Hepatocyte (in vitro differentiated cells): ENCODE measurements at regions not wholly inside any gene's neighbourhood (a gene's known extent, or its start where the extent isn't known, plus 50 kb on each side); places are given as distances from the start of the nearest gene placed in this dataset.

ENCODE experiments used
- DNase-seq: peaks from one replicate; pipeline ENCODE4 v3.0.0-alpha.2; 2016; ENCODE audit warnings: low spot score
- H2AFZ ChIP-seq: fragments of 200-600 bp; sonication (generic); 2 replicates; pipeline ENCODE4 v1.6.0; 2016; ENCODE audit warnings: antibody characterized with exemption, mild to moderate bottlenecking
- H3K27ac ChIP-seq: fragments of 200-600 bp; sonication (generic); 2 replicates; pipeline ENCODE4 v1.5.1; 2016; ENCODE audit warnings: mild to moderate bottlenecking
- H3K27me3 ChIP-seq: fragments of 200-600 bp; sonication (generic); 2 replicates; pipeline ENCODE4 v1.6.1; 2016
- H3K36me3 ChIP-seq: fragments of 200-600 bp; sonication (generic); replicated peaks from 2 replicates; pipeline ENCODE4 v1.5.1; 2016; ENCODE audit warnings: low read depth; ENCODE audit not compliant: insufficient read depth
- H3K4me1 ChIP-seq: fragments of 200-600 bp; sonication (generic); 2 replicates; pipeline ENCODE4 v1.5.1; 2016; ENCODE audit warnings: mild to moderate bottlenecking, moderate library complexity; ENCODE audit not compliant: insufficient read depth
- H3K4me2 ChIP-seq: fragments of 200-600 bp; sonication (generic); 2 replicates; pipeline ENCODE4 v1.6.0; 2016
- H3K4me3 ChIP-seq: fragments of 200-600 bp; sonication (generic); 2 replicates; pipeline ENCODE4 v1.5.1; 2016; ENCODE audit warnings: mild to moderate bottlenecking
- H3K79me2 ChIP-seq: fragments of 200-600 bp; sonication (generic); 2 replicates; pipeline ENCODE4 v1.6.0; 2017; ENCODE audit warnings: mild to moderate bottlenecking
- H3K9me2 ChIP-seq: fragments of 200-600 bp; sonication (generic); replicated peaks from 2 replicates; pipeline ENCODE4 v1.6.0; 2017; ENCODE audit warnings: mild to moderate bottlenecking; ENCODE audit not compliant: insufficient read depth
- H3K9me3 ChIP-seq: fragments of 200-600 bp; sonication (generic); 2 replicates; pipeline ENCODE4 v1.5.1; 2016; ENCODE audit warnings: low read depth, mild to moderate bottlenecking
- H4K20me1 ChIP-seq: fragments of 200-600 bp; sonication (generic); 2 replicates; pipeline ENCODE4 v1.6.0; 2016; ENCODE audit warnings: mild to moderate bottlenecking; ENCODE audit not compliant: insufficient read depth, poor library complexity, severe bottlenecking
- EZH2 ChIP-seq: fragments of 200-600 bp; sonication (generic); IDR thresholded peaks from 2 replicates; pipeline ENCODE4 v1.6.1; 2016; ENCODE audit warnings: antibody characterized with exemption, mild to moderate bottlenecking, borderline replicate concordance
- EZH2phosphoT487 ChIP-seq: fragments of 200-600 bp; sonication (generic); IDR thresholded peaks from one replicate; pipeline ENCODE4 v1.6.1; 2018; ENCODE audit warnings: antibody characterized with exemption, mild to moderate bottlenecking, low read depth, moderate library complexity; ENCODE audit not compliant: unreplicated experiment, severe bottlenecking
- WGBS: methylation state at CpG from one replicate; pipeline ENCODE4 v1.1.6; 2016; ENCODE audit warnings: low lambda C conversion rate; ENCODE audit errors: missing lambda C conversion rate; 5-methylcytosine and 5-hydroxymethylcytosine counted together
- TF ChIP-seq, protein P1 (sequence below): fragments of 200-600 bp; sonication (generic); IDR thresholded peaks from 2 replicates; pipeline ENCODE4 v1.5.1; 2016; ENCODE audit warnings: antibody characterized with exemption, mild to moderate bottlenecking; ENCODE audit not compliant: poor library complexity

DNA sequence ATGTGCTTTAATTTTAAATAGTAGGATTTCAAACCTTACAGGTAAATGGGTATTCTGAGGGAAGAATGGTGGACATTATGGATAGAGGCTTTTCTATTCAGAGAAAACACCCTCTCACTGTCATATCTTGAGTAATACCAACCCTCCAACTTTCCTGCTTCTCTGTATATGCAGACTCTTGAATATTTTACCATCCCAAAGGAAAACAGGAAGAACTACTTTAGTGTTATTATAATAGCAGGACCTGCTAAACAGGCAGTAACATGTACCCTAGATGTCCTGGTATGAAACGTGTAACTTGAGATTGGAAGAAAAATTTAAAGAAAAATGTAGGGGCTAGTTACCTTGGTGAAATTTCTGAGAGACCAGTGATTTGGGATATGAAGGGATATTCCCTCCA is 82.9 kb upstream of the TRHDE start:
- Histone ChIP-seq H3K27ac (no peak overlapping the region), H3K36me3 (no peaks in the 10 kb centered on the region), H3K79me2 (no peaks in the 10 kb centered on the region), H3K4me1 (no peaks in the 10 kb centered on the region), H4K20me1 (no peaks in the 10 kb centered on the region), H3K4me2 (no peak overlapping the region), H3K27me3 (no peaks in the 10 kb centered on the region), H3K9me2 (no peaks in the 10 kb centered on the region), H3K4me3 (no peak overlapping the region), H3K9me3 (no peaks in the 10 kb centered on the region), H2AFZ (no peak overlapping the region)
- TF ChIP-seq, protein P1, sequence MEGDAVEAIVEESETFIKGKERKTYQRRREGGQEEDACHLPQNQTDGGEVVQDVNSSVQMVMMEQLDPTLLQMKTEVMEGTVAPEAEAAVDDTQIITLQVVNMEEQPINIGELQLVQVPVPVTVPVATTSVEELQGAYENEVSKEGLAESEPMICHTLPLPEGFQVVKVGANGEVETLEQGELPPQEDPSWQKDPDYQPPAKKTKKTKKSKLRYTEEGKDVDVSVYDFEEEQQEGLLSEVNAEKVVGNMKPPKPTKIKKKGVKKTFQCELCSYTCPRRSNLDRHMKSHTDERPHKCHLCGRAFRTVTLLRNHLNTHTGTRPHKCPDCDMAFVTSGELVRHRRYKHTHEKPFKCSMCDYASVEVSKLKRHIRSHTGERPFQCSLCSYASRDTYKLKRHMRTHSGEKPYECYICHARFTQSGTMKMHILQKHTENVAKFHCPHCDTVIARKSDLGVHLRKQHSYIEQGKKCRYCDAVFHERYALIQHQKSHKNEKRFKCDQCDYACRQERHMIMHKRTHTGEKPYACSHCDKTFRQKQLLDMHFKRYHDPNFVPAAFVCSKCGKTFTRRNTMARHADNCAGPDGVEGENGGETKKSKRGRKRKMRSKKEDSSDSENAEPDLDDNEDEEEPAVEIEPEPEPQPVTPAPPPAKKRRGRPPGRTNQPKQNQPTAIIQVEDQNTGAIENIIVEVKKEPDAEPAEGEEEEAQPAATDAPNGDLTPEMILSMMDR = no peak
- TF ChIP-seq EZH2phosphoT487 (no peak), EZH2 (no peak)
- DNase-seq = no peak
- 55% methylated on average over 1 of the region's 1 CpG for WGBS

DNA sequence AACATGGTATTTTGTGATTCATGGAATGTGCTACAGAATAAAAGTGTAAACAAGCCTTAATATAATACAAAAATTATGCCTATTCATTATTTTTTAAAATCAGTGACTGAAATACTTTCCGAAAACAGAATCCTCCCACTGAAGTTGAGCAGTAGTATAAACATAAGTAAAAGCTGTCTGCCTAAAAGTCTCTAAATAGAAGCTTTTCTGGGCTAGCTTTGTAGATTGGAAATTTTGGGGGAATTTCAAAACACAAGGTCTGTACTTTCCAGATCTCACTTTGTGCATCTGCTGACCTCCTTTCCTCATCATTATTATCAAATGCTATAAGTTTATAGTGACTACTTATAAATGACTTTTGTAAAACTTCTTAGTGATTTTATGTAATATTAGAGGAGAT is 80.4 kb upstream of the TRHDE start:
- H3K9me3 ChIP-seq = no peaks in the 10 kb centered on the region
- no peaks in the 10 kb centered on the region for H3K9me2 ChIP-seq
- no peaks in the 10 kb centered on the region for H4K20me1 ChIP-seq
- no peak for DNase-seq
- H3K27ac ChIP-seq = no peak overlapping the region
- no peak overlapping the region for H3K4me3 ChIP-seq
- no peaks in the 10 kb centered on the region for H3K36me3 ChIP-seq
- H2AFZ ChIP-seq = no peak overlapping the region
- no peak overlapping the region for H3K4me2 ChIP-seq
- WGBS = 70% methylated on average over 1 of the region's 1 CpG
- H3K79me2 ChIP-seq = no peaks in the 10 kb centered on the region
- TF ChIP-seq, protein P1 = no peak
- no peak for TF ChIP-seq EZH2phosphoT487
- no peaks in the 10 kb centered on the region for H3K4me1 ChIP-seq
- H3K27me3 ChIP-seq = no peaks in the 10 kb centered on the region

DNA sequence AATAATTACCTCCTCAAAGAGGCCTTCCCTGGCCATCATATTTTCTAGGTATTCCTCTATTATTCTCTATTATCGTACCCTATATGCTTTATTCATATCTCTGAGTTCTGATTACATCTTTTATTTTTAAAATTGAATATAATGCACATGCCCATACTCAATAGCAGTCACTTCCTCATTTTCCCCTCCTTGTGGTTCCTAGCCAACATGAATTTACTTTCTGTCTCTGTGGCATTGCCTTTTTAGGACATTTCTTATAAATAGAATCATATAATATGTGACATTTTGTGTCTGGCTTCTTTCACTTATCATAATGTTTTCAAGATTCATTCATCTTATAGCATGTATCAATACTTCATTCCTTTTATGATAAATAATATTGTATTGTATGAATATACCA is 74.4 kb upstream of the TRHDE start:
- Histone ChIP-seq H3K27me3 (no peaks in the 10 kb centered on the region), H2AFZ (no peak overlapping the region), H3K4me1 (no peaks in the 10 kb centered on the region), H3K9me2 (no peaks in the 10 kb centered on the region), H3K4me3 (no peak overlapping the region), H3K27ac (no peak overlapping the region), H3K4me2 (no peak overlapping the region), H4K20me1 (no peaks in the 10 kb centered on the region), H3K9me3 (no peaks in the 10 kb centered on the region), H3K79me2 (no peaks in the 10 kb centered on the region), H3K36me3 (no peaks in the 10 kb centered on the region)
- TF ChIP-seq, protein P1 = no peak
- TF ChIP-seq EZH2phosphoT487 (no peak), EZH2 (no peak)
- DNase-seq = no peak
- WGBS = 86% methylated on average over 1 of the region's 1 CpG

DNA sequence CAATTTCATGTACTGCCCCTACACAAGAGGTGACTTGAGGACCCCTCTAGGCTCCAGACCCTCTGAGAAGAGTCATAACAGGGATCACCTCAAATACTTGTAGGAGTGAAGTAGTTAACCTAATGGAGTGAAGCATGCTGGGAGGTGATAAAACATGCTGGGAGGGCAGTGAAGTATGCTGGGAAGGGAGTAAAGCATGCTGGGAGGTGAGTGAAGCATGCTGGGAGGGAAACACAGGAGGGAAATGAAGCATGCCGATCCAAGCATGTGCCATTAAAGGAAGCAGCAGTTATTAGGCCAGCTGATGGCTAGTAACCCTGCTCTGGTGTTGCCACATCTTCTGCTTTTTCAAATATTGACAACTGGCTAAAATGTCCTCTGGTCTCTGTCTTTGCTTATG is 70.7 kb upstream of the TRHDE start:
- H3K9me2 ChIP-seq = no peaks in the 10 kb centered on the region
- H4K20me1 ChIP-seq = no peaks in the 10 kb centered on the region
- no peak overlapping the region for H2AFZ ChIP-seq
- H3K27ac ChIP-seq = no peak overlapping the region
- DNase-seq = no peak
- no peak overlapping the region for H3K4me3 ChIP-seq
- no peaks in the 10 kb centered on the region for H3K79me2 ChIP-seq
- H3K36me3 ChIP-seq = no peaks in the 10 kb centered on the region
- no peaks in the 10 kb centered on the region for H3K9me3 ChIP-seq
- H3K4me2 ChIP-seq = no peak overlapping the region
- no peaks in the 10 kb centered on the region for H3K27me3 ChIP-seq
- WGBS = 100% methylated on average over 1 of the region's 1 CpG
- no peaks in the 10 kb centered on the region for H3K4me1 ChIP-seq
- TF ChIP-seq EZH2 (no peak), EZH2phosphoT487 (no peak)
- TF ChIP-seq, protein P1 = no peak
